GM12878 (cell line): ENCODE measurements at regions not wholly inside any gene's neighbourhood (a gene's known extent, or its start where the extent isn't known, plus 50 kb on each side); places are given as distances from the start of the nearest gene placed in this dataset.

Experiments used
- CHD2 ChIP-seq: IDR thresholded peaks from 2 replicates; pipeline ENCODE4 v1.6.1; 2011; ENCODE audit warnings: low read depth, low read length, improper control_type of control experiment, borderline replicate concordance
- E2F8 ChIP-seq: fragments of 450-650 bp; IDR thresholded peaks from 2 replicates; pipeline ENCODE4 v1.6.1; 2018; ENCODE audit warnings: mild to moderate bottlenecking, low read depth, moderate library complexity; ENCODE audit not compliant: partially characterized antibody
- EP300 ChIP-seq, 2 experiments: fragments of 150-350 bp in 1 of 2; IDR thresholded peaks; 2 replicates each; pipeline ENCODE4 v1.6.1; 2011 to 2012; ENCODE audit warnings: low read depth in 2 of 2, low read length in 2 of 2, borderline replicate concordance in 1 of 2, improper control_type of control experiment in 1 of 2, inconsistent platforms in 1 of 2; ENCODE audit not compliant: control insufficient read depth in 1 of 2
- FOXM1 ChIP-seq: IDR thresholded peaks from 2 replicates; pipeline ENCODE4 v1.6.1; 2012; ENCODE audit warnings: low read depth, mild to moderate bottlenecking, inconsistent platforms, low read length, moderate library complexity
- HCFC1 ChIP-seq: fragments of 150-350 bp; IDR thresholded peaks from 2 replicates; pipeline ENCODE4 v1.6.1; 2014; ENCODE audit warnings: low read length
- IRF4 ChIP-seq: IDR thresholded peaks from 2 replicates; pipeline ENCODE4 v1.6.1; 2011; ENCODE audit warnings: low read depth, low read length
- KAT2A ChIP-seq: conservative IDR thresholded peaks from 2 replicates; pipeline ENCODE4 v1.6.1; 2011; ENCODE audit warnings: low read depth, low read length; ENCODE audit not compliant: control insufficient read depth
- MYB ChIP-seq: fragments of 150-350 bp; IDR thresholded peaks from 2 replicates; pipeline ENCODE4 v1.6.1; 2014; ENCODE audit warnings: mild to moderate bottlenecking, low read depth, low read length, borderline replicate concordance
- NRF1 ChIP-seq: conservative IDR thresholded peaks from 2 replicates; pipeline ENCODE4 v1.6.1; 2011; ENCODE audit warnings: mild to moderate bottlenecking, low read depth, low read length, improper control_type of control experiment
- POLR2AphosphoS2 ChIP-seq: IDR thresholded peaks from 2 replicates; pipeline ENCODE4 v1.6.1; 2011; ENCODE audit warnings: low read depth, mild to moderate bottlenecking, low read length, improper control_type of control experiment, moderate library complexity
- RB1 ChIP-seq: fragments of 450-650 bp; formaldehyde crosslinking; IDR thresholded peaks from 2 replicates; pipeline ENCODE4 v1.6.1; 2017; ENCODE audit warnings: mild to moderate bottlenecking, borderline replicate concordance
- RBBP5 ChIP-seq: fragments of 200-600 bp; sonication (generic); conservative IDR thresholded peaks from 2 replicates; pipeline ENCODE4 v1.6.1; 2016
- RELB ChIP-seq: fragments of 450-650 bp; IDR thresholded peaks from 2 replicates; pipeline ENCODE4 v1.6.1; 2017; ENCODE audit warnings: low read depth, mild to moderate bottlenecking, moderate library complexity
- REST ChIP-seq: IDR thresholded peaks from 2 replicates; pipeline ENCODE4 v1.6.1; 2012; ENCODE audit warnings: mild to moderate bottlenecking, low read depth, low read length
- SMARCA5 ChIP-seq: fragments of 450-650 bp; IDR thresholded peaks from 2 replicates; pipeline ENCODE4 v1.6.1; 2017; ENCODE audit warnings: mild to moderate bottlenecking
- TARDBP ChIP-seq: IDR thresholded peaks from 2 replicates; pipeline ENCODE4 v1.6.1; 2016; ENCODE audit warnings: borderline replicate concordance
- ZBTB33 ChIP-seq: fragments of 450-650 bp; IDR thresholded peaks from 2 replicates; pipeline ENCODE4 v1.6.1; 2017; ENCODE audit warnings: mild to moderate bottlenecking
- TF ChIP-seq, protein P1 (sequence below): fragments of 450-650 bp; IDR thresholded peaks from 2 replicates; pipeline ENCODE4 v1.6.1; 2016; ENCODE audit warnings: mild to moderate bottlenecking
- TF ChIP-seq, protein P2 (sequence below): IDR thresholded peaks from 2 replicates; pipeline ENCODE4 v1.6.1; 2012; ENCODE audit warnings: low read depth, low read length, improper control_type of control experiment

DNA sequence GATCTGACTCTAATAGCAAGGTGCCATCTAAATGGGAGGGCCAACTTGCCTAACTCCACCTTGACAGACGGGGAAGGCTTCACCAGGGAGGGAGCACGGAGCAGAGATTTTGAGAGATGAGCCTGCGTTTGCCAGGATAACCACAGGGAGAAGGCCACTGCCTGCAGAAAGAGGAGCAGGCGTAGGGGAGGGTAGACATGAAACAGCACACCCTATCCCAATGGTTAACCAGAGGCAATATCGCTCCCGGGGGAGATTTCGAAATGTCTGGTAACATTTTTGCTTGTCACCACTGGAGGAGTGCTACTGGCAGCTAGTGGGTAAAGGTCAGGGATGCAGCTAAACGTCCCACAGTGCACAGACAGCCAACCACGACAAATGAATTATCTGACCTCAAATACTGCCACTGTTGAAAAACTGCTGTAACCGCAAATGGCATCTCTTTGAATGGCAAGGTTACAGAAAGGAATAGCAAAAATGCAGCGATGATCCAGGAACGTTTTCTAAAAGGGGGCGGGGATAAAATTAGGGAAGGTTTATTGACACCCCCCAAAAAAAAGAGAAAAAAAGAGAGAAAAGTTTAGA lies 126.0 kb upstream of the ATF7IP start (continued):
- TF ChIP-seq, protein P1, sequence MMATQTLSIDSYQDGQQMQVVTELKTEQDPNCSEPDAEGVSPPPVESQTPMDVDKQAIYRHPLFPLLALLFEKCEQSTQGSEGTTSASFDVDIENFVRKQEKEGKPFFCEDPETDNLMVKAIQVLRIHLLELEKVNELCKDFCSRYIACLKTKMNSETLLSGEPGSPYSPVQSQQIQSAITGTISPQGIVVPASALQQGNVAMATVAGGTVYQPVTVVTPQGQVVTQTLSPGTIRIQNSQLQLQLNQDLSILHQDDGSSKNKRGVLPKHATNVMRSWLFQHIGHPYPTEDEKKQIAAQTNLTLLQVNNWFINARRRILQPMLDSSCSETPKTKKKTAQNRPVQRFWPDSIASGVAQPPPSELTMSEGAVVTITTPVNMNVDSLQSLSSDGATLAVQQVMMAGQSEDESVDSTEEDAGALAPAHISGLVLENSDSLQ: peak; percentile 70
- TF ChIP-seq MYB (no peak), HCFC1 (no peak), EP300 (IDR thresholded peaks at IDR 0.05; ENCODE audit: borderline replicate concordance in 1 of 2, control insufficient read depth in 1 of 2, low read depth in 2 of 2, low read length in 2 of 2) (peak; percentile 40 to 53; a peak in 2 of 4 replicates), SMARCA5 (no peak; the same call in 1 of the 2 replicates), FOXM1 (no peak), RBBP5 (no peak), KAT2A (no peak), IRF4 (peak; percentile 18; the same call in 1 of the 2 replicates), NRF1 (no peak), CHD2 (peak; percentile 31; the same call in 1 of the 2 replicates), RB1 (peak; percentile 39; the same call in 1 of the 2 replicates), E2F8 (no peak), TARDBP (no peak), RELB (no peak), REST (no peak), POLR2AphosphoS2 (no peak), ZBTB33 (0 out of 2 replicates have a peak, but pooled peaks have one; percentile 21)
- TF ChIP-seq, protein P2, sequence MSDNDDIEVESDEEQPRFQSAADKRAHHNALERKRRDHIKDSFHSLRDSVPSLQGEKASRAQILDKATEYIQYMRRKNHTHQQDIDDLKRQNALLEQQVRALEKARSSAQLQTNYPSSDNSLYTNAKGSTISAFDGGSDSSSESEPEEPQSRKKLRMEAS: 0 out of 2 replicates have a peak, but pooled peaks have one; percentile 46
